Esophagus squamous epithelium (tissue), 4 donors: ENCODE measurements at regions not wholly inside any gene's neighbourhood (a gene's known extent, or its start where the extent isn't known, plus 50 kb on each side); places are given as distances from the start of the nearest gene placed in this dataset.

Experiments used
- CTCF ChIP-seq, 6 experiments: fragments of 450-650 bp in 4 of 6; fragments of 200-600 bp in 2 of 6; sonication (generic) in 2 of 6; IDR thresholded peaks; one replicate each; pipeline ENCODE4 v1.5.1; 2016 to 2019; ENCODE audit warnings: antibody characterized with exemption in 6 of 6, mild to moderate bottlenecking in 4 of 6, moderate library complexity in 4 of 6
- POLR2A ChIP-seq, 4 donors: fragments of 450-650 bp; IDR thresholded peaks; one replicate each; pipeline ENCODE4 v1.6.1; 2017; ENCODE audit warnings: antibody characterized with exemption in 4 of 4, mild to moderate bottlenecking in 4 of 4, moderate library complexity in 3 of 4

- TF ChIP-seq CTCF (IDR thresholded peaks at IDR 0.05): no peak
- no peak for TF ChIP-seq POLR2A (IDR thresholded peaks at IDR 0.05)
Measured at GRCh38 chr9:15111071-15111470, 195.9 kb downstream of the TTC39B start.
